Suprapubic skin (tissue), 4 donors: ENCODE measurements at regions not wholly inside any gene's neighbourhood (a gene's known extent, or its start where the extent isn't known, plus 50 kb on each side); places are given as distances from the start of the nearest gene placed in this dataset.
"Not testable (repeated sequence)": the region's sequence is repeated elsewhere in the genome, so short reads cannot be mapped to it uniquely, and the experiment has no call there.

Source experiments
- DNase-seq, 2 donors: peaks; one replicate each; pipeline ENCODE4 v3.0.0-alpha.2; 2019; ENCODE audit warnings: low spot score in 2 of 2
- H3K27ac ChIP-seq: fragments of 200-600 bp; sonication (generic); one replicate; pipeline ENCODE4 v1.5.1; 2019
- H3K27me3 ChIP-seq: fragments of 200-600 bp; sonication (generic); one replicate; pipeline ENCODE4 v1.5.1; 2019
- H3K36me3 ChIP-seq: fragments of 200-600 bp; sonication (generic); one replicate; pipeline ENCODE4 v1.5.1; 2019
- H3K4me1 ChIP-seq: fragments of 200-600 bp; sonication (generic); one replicate; pipeline ENCODE4 v1.5.1; 2019
- H3K4me3 ChIP-seq: fragments of 200-600 bp; sonication (generic); one replicate; pipeline ENCODE4 v1.5.1; 2019; ENCODE audit warnings: mild to moderate bottlenecking
- H3K9me3 ChIP-seq: fragments of 200-600 bp; sonication (generic); one replicate; pipeline ENCODE4 v1.5.1; 2019
- EP300 ChIP-seq: sonication (generic); formaldehyde crosslinking; IDR thresholded peaks from one replicate; pipeline ENCODE4 v1.6.1; 2017; ENCODE audit warnings: antibody characterized with exemption
- POLR2A ChIP-seq, 2 donors: fragments of 450-650 bp; IDR thresholded peaks; one replicate each; pipeline ENCODE4 v1.6.1; 2017; ENCODE audit warnings: antibody characterized with exemption in 2 of 2, mild to moderate bottlenecking in 2 of 2, moderate library complexity in 2 of 2
- POLR2AphosphoS5 ChIP-seq, 3 donors: sonication (generic); formaldehyde crosslinking; IDR thresholded peaks; one replicate each; pipeline ENCODE4 v1.6.1; 2017; ENCODE audit warnings: antibody characterized with exemption in 3 of 3
- WGBS: methylation state at CpG from one replicate; pipeline ENCODE4 v1.1.5; 2018; 5-methylcytosine and 5-hydroxymethylcytosine counted together
- TF ChIP-seq, protein P1 (sequence below), 2 donors: fragments of 200-600 bp in 1 of 2; fragments of 450-650 bp in 1 of 2; sonication (generic) in 1 of 2; IDR thresholded peaks; one replicate each; pipeline ENCODE4 v1.5.1; 2016 to 2019; ENCODE audit warnings: antibody characterized with exemption in 2 of 2, mild to moderate bottlenecking in 1 of 2, moderate library complexity in 1 of 2

DNA sequence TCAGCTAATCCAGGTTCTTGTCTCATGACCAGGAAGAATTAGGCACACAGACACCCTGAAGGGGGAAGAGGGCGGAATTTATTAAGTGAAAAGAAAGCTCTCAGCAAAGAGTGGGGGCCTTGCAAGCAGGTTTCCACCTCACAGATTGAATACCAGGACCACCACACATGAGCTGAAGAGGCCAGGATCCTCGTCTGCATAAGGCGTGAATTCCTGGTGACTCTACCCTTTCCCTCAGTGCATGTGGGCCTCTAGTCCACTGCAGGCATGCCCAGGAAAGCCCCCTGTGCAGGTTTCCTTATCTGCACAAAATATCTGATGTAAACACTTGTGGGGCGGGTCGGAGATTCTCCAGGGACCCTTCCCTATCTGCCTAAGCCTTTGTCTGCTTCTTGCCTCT, 782.1 kb upstream of the LRRN3 start:
- TF ChIP-seq POLR2AphosphoS5 (IDR thresholded peaks at IDR 0.05) (no peak), EP300 (no peak), POLR2A (IDR thresholded peaks at IDR 0.05) (no peak)
- TF ChIP-seq, protein P1, sequence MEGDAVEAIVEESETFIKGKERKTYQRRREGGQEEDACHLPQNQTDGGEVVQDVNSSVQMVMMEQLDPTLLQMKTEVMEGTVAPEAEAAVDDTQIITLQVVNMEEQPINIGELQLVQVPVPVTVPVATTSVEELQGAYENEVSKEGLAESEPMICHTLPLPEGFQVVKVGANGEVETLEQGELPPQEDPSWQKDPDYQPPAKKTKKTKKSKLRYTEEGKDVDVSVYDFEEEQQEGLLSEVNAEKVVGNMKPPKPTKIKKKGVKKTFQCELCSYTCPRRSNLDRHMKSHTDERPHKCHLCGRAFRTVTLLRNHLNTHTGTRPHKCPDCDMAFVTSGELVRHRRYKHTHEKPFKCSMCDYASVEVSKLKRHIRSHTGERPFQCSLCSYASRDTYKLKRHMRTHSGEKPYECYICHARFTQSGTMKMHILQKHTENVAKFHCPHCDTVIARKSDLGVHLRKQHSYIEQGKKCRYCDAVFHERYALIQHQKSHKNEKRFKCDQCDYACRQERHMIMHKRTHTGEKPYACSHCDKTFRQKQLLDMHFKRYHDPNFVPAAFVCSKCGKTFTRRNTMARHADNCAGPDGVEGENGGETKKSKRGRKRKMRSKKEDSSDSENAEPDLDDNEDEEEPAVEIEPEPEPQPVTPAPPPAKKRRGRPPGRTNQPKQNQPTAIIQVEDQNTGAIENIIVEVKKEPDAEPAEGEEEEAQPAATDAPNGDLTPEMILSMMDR (IDR thresholded peaks at IDR 0.05), result no peak

GRCh38 chr7:110309941-110310340, 781.0 kb upstream of the LRRN3 start:
- Histone ChIP-seq H3K4me1 (no peaks in the 10 kb centered on the region), H3K36me3 (no peaks in the 10 kb centered on the region), H3K27me3 (no peaks in the 10 kb centered on the region), H3K9me3 (no peaks in the 10 kb centered on the region), H3K4me3 (no peak overlapping the region), H3K27ac (no peak overlapping the region)
- TF ChIP-seq EP300, result no peak
- TF ChIP-seq, protein P1 (IDR thresholded peaks at IDR 0.05), result no peak
- no peak for TF ChIP-seq POLR2AphosphoS5 (IDR thresholded peaks at IDR 0.05)
- no peak for TF ChIP-seq POLR2A (IDR thresholded peaks at IDR 0.05)
- no peak for DNase-seq

More for the DNA sequence above, 782.1 kb upstream of the LRRN3 start:
- Histone ChIP-seq H3K27ac (no peak overlapping the region), H3K27me3 (no peaks in the 10 kb centered on the region), H3K9me3 (no peaks in the 10 kb centered on the region), H3K4me1 (no peaks in the 10 kb centered on the region), H3K4me3 (no peak overlapping the region), H3K36me3 (no peaks in the 10 kb centered on the region)
- 95% methylated on average over 5 of the region's 5 CpGs for WGBS
- no peak for DNase-seq

GRCh38 chr7:110311556-110311955, 779.4 kb upstream of the LRRN3 start:
- no peak for TF ChIP-seq POLR2AphosphoS5 (IDR thresholded peaks at IDR 0.05)

GRCh38 chr7:110317541-110318265, 773.2 kb upstream of the LRRN3 start:
- H3K36me3 ChIP-seq, result no peaks in the 10 kb centered on the region
- H3K27ac ChIP-seq, result no peak overlapping the region
- H3K9me3 ChIP-seq, result peaks cover 6% of the 10 kb centered on the region
- H3K27me3 ChIP-seq, result no peaks in the 10 kb centered on the region
- no peak for TF ChIP-seq EP300
- TF ChIP-seq POLR2AphosphoS5 (IDR thresholded peaks at IDR 0.05), result no peak
- no peak for TF ChIP-seq POLR2A (IDR thresholded peaks at IDR 0.05)
- TF ChIP-seq, protein P1 (IDR thresholded peaks at IDR 0.05), result no peak
- no peak overlapping the region for H3K4me3 ChIP-seq
- no peaks in the 10 kb centered on the region for H3K4me1 ChIP-seq
- no peak for DNase-seq
- 74% methylated on average over 2 of the region's 2 CpGs for WGBS

More at GRCh38 chr7:110311556-110311955, 779.4 kb upstream of the LRRN3 start:
- Histone ChIP-seq H3K27ac (no peak overlapping the region), H3K9me3 (no peaks in the 10 kb centered on the region), H3K4me1 (no peaks in the 10 kb centered on the region), H3K36me3 (no peaks in the 10 kb centered on the region), H3K27me3 (no peaks in the 10 kb centered on the region), H3K4me3 (no peak overlapping the region)
- WGBS, result 63% methylated on average over 3 of the region's 3 CpGs
- DNase-seq, result no peak

- not testable (repeated sequence) for H3K27me3 ChIP-seq, H3K36me3 ChIP-seq, H3K4me3 ChIP-seq, DNase-seq, H3K4me1 ChIP-seq, H3K9me3 ChIP-seq, H3K27ac ChIP-seq
- 90% methylated on average over 5 of the region's 5 CpGs for WGBS
Measured at GRCh38 chr7:110320285-110320684, 770.6 kb upstream of the LRRN3 start.

- TF ChIP-seq POLR2AphosphoS5 (IDR thresholded peaks at IDR 0.05) (no peak), POLR2A (IDR thresholded peaks at IDR 0.05) (no peak), EP300 (no peak)
- TF ChIP-seq, protein P1 (IDR thresholded peaks at IDR 0.05), result no peak
- Histone ChIP-seq H3K4me3 (no peak overlapping the region), H3K27me3 (no peaks in the 10 kb centered on the region), H3K9me3 (peaks cover 6% of the 10 kb centered on the region), H3K36me3 (no peaks in the 10 kb centered on the region), H3K27ac (no peak overlapping the region), H3K4me1 (no peaks in the 10 kb centered on the region)
- DNase-seq, result no peak
- WGBS, result 49% methylated on average over 2 of the region's 2 CpGs
Measured at GRCh38 chr7:110322796-110323195, 768.1 kb upstream of the LRRN3 start.
